GM21528 (cell line): ENCODE measurements at regions not wholly inside any gene's neighbourhood (a gene's known extent, or its start where the extent isn't known, plus 50 kb on each side); places are given as distances from the start of the nearest gene placed in this dataset.

Experiments
- ATAC-seq: cut with Tn5 transposase; IDR thresholded peaks from one replicate; pipeline ENCODE4 v1.9.1; 2021; ENCODE audit warnings: mild to moderate bottlenecking, moderate library complexity; ENCODE audit not compliant: unreplicated experiment, low FRiP score

DNA sequence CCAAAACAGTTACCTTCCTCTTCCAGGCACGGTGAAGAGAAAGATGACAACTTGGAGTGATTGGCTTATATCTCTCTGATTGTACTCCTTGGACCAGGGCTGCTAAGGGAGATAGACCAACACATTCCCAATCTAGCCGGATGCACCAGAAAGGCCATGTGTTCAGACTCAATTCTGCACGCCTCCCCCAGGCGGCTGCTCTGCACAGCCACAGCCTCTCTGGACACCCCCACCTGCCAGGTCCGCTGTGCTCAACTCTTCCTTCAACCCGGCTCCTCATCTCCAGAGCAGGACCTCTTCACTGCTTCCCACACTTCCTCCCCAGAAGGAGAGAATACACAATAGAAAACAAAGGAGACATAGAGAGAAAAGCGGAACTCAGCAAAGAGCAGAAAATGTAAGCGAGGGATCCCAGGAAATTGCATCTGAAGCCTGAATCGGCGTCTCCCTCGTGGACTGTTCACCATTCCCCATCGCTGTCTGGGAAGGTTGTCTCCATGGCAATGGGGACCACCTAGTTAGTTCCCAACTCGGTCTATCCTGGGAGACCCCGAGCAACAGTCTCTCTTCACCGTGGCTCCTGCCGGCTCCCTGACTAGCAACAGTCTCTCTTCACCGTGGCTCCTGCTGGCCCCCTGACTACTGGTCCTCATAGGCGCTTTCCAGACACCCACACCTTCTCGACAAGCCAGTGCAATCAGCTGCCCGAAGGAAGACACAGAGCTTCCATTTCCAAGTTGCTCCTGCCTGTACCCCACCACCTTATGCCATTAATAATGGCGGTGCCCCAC, 361.7 kb upstream of the MYT1L start:
- ATAC-seq: no peak

DNA sequence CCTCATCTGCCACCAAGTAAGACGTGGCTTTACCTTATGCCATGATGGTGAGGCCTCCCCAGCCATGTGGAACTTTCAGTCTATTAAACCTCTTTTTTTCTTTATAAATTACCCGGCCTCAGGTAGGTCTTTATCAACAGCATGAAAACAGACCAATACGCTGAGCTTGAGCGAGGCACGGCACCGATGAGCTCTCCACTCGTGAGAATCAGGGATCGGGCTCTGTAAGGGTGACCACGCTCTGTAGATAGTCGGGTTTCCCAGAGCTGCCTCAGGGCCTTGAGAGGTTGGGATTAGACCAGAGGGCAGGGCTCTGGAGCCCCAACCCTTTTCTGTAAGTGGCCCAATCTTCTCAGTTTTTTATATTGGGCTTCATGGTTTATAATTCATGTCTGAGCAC, 360.3 kb upstream of the MYT1L start:
- ATAC-seq: no peak

DNA sequence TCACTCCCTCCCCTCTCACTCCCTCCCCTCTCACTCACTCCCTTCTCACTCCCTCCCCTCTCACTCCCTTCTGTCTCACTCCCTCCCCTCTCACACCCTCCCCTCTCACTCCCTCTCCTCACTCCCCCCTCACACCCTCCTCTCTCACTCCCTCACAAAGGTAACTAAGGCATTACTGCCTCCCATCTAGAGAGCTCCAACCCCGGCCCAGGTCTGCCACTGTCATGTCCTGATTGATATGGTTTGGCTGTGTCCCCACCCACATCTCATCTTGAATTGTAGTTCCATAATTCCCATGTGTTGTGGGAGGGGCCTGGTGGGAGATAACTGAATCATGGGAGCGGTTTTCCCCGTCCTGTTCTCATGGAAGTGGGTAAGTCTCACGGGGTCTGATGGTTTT, 359.9 kb upstream of the MYT1L start:
- ATAC-seq: no peak

DNA sequence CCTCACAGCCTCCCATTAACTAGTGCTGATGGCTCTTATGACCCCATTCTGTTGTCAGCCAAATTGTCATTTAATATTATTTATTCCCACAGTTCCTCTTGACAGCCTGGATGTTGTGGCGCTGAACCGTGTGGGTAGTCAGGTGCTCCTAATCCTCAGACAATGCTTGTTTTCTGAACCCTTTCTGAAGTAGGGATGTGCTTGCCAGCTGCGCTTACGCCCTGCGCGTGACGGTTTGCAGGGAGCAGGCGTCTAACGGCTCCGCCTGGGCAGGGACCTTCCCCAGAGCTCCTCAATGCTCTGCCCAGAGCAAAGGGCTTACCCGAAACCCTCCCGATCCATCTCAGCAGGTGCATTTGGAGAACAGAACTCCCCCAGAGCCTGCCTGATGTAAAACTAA, 358.2 kb upstream of the MYT1L start:
- ATAC-seq: no peak

DNA sequence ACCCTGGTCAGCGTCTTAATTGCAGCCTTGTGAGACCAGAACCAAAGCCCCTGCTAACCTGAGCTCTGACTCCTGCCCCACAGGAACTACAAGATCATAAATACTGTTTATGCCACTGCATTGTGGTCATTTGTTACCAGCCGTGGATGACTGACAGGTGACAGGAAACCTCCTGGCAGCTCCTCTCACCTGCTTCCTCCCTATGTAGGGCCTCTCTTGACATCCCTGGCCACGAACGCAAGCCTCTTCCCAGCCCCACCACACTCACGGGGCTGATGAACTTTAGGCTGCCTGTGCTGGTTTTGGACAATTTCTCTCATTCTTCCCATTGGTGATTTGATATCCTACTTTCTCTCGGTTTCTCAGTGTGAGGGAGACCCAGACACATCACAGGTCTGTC, 357.2 kb upstream of the MYT1L start:
- ATAC-seq: no peak

DNA sequence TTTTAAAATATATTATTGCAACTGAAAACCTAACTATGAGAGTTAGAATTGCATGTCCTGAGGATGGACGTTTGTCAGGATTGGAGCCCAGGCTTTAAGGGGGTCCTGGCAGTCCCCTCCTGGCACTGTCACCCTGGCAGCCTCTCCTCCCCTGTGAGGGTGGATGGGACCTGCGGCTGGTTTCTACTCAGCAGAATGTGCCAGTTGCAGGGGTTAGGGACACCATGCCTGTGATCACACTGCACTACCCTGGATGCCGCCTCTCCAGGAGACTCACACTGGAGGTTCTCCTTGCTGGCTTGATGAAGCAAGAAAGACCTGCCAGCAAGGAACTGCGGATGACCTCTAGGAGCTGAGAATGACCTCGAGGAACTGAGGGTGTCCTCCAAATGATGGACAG, 356.7 kb upstream of the MYT1L start:
- no peak for ATAC-seq

DNA sequence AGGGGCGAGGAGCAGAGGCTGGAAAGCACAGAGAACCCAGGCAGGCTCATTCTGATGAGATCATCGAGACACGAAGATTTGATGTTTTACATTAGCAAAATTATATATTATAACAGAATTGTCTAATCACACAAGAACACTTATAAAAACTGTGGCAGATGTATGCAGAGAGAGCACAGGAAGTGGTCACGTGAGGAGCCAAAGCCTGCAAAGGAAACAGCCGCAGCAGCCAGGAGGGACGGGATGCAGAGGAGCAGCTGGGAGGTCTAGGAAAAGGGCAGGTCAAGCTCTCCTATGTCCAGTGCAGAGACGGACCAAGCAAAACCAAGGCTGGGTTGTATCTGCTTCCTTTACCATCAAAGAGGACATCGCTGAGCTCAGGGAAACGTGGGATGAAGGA, 355.1 kb upstream of the MYT1L start:
- ATAC-seq: no peak

DNA sequence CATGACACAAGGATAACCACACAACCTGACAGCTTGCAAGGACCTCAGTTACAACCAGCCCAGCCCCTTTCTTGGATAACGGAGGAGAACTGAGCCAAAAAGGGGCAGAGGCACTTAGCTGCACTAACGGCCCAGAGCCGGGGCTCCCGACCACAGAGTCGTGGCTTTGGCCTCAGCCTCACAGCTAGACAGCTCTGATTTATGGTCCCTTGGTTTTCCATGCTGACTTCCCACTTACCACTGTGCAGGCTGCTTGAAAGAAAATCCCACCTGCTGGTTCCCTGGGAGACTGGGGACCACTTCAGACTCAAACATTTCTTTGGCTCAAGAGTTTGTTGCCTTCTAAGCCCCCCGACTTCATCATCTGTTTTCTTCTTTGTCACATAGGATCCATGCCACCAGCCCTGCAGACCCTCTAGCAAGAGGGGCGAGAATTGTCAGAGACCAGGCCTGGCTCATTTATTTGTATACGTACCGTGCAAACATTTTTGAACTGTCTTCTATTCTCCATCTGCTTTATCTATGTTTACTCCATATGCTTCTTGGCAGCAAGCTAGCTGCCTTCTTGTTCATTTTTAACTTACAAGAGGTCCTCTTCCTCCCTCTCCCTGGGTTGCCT, 352.6 kb upstream of the MYT1L start:
- no peak for ATAC-seq

DNA sequence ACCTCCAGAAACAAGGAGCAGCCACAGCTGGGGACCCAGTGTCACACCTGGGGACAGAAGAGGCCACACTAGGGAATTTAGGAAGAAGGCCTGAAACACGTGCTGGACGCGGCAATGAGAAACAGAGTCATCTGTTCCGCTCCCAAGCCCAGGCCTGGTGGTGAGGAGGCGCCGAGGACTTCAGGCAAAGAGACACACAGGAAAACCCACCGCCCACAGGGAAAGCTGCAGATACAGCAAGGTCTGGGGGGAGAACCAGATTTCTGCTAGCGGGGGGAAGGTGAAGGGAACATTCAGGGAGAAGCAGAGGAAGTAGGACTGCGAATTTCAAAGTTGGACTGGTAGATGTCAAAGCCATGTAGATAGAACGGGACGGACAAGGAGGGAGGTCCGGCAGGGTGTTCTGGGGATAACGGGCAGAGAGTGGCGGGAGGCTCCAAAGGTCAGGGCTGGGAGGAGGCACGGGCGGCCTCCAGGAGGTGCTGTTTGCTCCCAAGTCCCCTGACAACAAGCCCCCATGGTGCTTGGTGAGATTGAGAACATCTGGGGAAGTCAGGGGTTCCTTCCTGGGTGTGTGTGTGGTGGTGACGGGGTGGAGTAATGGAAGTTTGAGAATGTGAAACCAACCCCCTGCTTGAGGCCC, 351.7 kb upstream of the MYT1L start:
- no peak for ATAC-seq

DNA sequence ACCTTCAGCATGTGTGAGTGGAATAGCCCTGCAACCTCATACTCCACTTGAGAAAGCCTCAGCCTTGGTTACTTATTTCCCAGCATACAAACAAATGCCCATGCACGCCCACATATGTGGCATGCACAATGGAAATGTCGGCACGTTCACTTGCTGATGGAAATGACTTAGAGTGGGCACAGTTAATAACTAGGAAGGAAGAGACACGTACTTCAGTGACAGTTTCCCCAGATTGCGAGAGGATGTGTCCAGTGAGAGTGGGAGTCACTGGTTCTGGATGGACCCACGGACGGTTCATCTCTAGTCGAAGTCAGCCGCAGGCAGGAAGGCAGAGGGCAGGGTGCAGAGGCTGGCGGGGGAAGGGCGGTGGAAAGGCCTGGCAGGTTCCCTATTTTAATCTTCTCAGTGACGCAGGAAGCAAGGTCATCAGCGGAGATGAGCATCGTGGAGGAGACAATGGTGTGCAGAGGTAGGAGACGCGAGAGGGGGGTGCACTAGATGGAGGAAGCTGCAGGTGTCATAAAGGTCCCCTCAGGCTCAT, 350.7 kb upstream of the MYT1L start:
- no peak for ATAC-seq

DNA sequence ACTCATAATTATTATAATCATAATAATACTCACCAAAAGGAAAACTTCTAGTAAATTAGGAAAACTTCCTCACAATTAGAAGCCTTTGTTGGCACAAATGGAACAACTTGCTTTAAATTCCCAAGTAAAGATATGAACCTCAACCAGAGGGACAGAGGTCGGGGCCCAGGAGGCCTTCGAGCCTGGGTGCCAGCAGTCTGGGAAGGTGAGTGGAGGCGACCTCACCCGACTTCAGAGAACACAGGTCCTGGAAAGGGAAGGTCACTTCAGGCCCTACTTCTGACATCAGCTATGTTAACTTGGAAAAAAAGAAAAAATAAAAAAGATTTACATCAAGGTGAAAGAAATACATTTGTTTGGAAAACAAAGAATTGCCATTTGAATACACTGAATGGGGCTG, 350.0 kb upstream of the MYT1L start:
- ATAC-seq: no peak

DNA sequence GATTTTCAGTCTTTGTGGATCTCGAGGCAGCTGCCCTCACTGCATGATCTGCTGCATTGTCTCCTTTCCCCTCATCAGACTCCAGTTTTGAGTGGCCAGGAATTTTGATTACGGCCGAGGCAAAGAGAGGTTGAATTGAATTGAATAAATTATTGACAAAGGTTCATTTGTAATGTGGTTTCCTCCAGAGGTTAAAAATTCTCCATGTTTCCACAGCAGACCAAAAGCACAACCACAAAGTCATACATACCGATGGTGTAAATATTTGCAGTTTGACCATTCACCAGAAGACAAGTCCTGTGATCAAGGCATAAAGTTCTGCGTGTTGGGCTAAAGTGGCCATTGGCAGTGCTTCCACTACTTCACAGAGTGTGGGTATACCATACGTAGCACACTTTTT, 343.8 kb upstream of the MYT1L start:
- ATAC-seq: no peak

DNA sequence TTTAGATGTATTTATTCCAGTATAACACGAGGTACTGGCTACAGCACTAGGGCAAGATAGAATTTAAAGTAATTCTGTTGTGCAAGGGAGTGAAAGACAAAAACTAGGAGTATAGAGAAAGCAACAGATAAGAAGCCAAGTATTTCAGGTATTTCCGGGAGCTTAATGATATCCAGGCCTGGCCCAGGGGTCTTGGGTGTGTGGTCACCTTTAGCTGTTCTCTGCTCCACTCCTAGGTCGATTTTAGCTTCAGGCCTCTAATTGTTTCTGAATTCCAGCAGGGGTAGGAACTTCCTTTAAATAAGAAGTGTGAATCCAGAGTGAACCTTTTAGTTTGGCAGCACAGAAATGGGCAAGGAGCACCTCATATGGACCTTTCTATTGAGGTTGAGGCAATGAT, 342.3 kb upstream of the MYT1L start:
- ATAC-seq: no peak

DNA sequence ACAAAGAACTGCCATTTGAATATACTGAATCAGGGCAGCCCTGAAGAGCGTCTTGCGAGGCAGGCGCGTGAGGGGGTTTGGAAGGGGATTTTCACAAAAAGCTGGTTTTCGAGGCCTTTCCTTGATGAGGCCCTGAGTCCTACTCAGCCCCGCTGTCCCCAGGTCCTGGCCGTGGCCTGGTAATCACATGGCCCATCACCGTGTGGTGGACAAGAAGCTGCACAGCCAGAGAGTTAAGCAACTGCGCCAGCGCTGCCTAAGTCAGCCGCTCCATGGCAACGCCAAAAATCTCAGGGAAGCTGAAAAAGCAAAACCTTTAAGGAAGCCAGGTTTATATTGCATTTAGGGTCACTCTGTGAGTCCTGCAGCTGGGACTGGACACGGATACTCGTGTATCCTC, 341.2 kb upstream of the MYT1L start:
- ATAC-seq: no peak

DNA sequence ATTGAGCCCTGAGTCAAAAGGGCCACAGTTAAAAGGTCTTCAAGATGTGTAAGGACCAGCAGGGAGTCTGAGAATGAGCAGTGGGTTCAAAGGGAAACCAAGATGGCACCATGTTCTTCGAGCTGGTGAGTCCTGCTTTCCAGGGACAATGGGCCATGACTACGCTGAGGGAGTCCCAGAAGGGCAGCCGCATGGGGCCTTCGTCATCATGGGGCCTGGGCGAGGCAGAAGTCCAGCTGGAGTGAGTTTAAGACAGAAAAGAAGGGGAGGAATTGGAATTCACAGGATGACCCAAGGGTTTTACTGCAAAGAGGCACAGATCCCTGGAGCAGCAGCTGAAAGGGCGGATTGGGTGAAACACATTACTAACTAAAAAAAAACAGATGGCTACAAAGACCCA, 340.8 kb upstream of the MYT1L start:
- no peak for ATAC-seq

DNA sequence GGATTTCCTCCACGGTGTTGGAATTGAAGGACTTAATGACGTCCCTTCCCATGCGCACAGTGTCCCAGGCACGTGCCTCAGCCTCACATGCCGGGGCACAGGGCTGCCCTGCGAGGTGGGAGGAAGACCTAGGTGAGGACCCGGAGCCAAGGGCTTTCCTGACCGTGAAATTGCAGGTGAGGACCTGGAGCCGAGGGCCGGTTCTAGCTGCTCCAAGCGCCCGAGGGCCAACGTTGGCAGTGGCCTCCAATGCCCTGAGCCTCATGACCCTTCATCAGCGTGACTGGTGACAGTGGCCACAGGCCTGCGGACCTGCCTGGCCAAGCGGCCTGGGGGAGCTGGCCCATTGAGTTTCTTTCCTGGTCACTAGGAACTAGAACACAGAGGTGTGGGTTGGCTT, 338.2 kb upstream of the MYT1L start:
- ATAC-seq: no peak

DNA sequence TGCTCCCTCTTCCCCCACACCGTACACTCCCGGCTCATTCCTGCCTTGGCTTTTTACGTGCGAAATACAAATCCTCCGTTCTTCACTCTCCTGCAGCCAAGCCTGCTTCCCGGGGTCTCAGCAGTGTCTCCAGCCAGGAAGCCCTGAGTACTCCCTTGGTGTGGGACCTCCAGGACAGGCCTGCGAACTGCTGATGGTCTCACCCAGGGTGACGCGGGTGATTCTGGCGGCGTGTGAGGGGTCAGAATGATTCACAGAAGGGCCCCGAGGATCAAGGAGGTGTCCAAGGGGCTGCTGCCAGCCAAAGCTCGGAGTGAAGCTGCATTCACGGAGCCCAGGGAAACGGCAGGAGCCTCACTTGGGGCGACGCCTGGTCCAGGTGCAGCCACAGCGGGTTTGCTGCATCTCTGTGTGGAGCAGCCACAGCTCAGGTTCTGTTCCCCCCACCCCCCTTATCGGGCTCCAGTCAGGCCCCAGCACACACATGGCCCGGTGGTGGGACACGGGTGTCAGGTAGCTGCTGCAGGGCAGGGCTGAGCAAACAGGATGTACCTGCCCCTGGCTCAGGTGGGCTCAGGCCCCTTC, 337.7 kb upstream of the MYT1L start:
- ATAC-seq: no peak

DNA sequence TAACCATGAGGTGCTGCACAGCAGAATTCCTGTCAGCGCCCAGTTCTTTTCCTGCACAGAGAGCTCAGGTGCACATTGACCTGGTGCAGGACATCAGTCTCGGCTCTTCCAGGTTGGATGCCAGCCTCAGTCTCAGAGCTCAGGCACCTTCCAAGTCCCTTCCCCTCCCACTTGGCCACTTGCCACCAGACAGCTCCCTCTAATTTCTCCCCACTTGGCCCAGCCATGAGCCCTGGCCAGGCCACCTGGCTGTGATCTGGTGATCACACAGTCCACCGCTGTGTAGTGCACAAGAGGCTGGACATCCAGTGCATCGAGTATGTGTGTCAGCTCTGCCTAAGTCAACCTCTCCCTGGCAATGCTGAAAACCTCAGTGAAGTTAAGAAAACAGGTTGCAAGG, 336.6 kb upstream of the MYT1L start:
- ATAC-seq: no peak

DNA sequence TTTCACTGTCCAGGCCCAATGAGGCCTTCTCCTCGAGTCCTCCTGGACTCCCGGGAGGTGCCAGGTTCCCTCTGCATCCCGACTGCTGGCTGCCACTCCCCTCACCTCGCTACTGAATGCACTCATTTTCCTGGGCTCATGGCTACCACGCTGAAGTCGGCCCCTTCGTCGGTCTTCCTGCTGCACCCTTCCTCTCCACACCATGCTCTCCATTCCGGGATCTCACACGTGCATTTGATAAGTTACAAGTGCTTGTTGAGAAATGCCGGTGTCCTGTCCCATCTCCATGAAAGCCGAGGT, 334.7 kb upstream of the MYT1L start:
- no peak for ATAC-seq

DNA sequence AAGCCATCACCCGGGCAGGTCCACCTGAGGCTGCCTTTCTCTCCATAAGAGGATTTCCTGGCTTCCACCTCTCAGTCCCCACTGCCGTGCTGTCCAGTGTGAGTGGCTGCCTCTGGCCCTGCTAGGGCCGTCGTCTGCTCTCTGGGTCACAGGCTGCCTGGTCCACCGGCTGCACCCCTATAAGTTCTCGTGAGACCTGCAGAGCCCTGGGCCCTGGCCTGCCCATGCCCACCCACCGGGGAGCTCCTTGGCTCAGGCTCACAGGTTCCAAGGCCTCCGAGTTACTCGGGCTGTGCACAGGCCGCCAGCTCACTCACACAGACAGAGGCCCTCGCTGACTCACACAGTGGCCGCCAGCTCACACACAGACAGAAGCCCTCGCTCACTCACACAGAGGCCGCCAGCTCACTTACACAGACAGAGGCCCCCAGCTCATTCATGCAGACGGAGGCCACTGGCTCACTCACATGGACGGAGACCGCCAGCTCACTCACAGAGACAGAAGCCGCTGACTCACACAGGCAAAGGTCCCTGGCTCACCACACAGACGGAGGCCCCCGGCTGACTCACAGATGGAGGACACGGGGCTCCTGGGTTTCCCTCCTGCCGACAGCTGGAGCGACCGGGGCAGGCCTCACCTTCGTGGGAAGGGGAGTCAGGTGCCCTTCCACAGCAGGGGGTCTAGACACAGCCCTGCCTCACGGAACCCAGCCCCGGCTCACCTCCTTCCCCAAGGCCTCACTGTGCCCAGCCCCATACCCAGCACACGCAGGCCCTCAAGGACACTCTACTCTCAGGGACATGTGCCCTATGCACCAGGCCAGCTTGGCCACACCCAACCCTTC, 334.1 kb upstream of the MYT1L start:
- ATAC-seq: no peak
